IMR-90 (cell line): ENCODE measurements at regions not wholly inside any gene's neighbourhood (a gene's known extent, or its start where the extent isn't known, plus 50 kb on each side); places are given as distances from the start of the nearest gene placed in this dataset.

Source experiments
- ATAC-seq: fragments of 200-7000 bp; cut with Tn5 transposase; 2 replicates; pipeline ENCODE4 v1.9.1; 2020; ENCODE audit warnings: low read depth, mild to moderate bottlenecking, moderate library complexity
- BruUV-seq: library from RNA; stranded (reverse); fragments of 400-500 nt; replicated peaks from 2 replicates; lab custom pipeline; 2021; lab: Mats Ljungman, UMichigan
- CTCF ChIA-PET: fragments of 300-600 bp; formaldehyde crosslinking; extraction: SDS; loops from one replicate; lab custom pipeline; 2021; ENCODE audit warnings: antibody characterized with exemption; lab: Yijun Ruan, JAX
- POLR2A ChIA-PET: fragments of 300-600 bp; sonication (Branson Sonifier 250); formaldehyde crosslinking; loops from one replicate; lab custom pipeline; 2022; ENCODE audit warnings: antibody characterized with exemption; ENCODE audit not compliant: unreplicated experiment; lab: Charles Lee
- DNase-seq: peaks from one replicate; pipeline ENCODE4 v3.0.0; 2013
- H2AFZ ChIP-seq: replicated peaks from 2 replicates; pipeline ENCODE3; 2013; ENCODE audit warnings: low read length, mild to moderate bottlenecking; ENCODE audit not compliant: poor library complexity
- H2AK5ac ChIP-seq: 2 replicates; pipeline ENCODE4 v1.6.1; 2013; ENCODE audit warnings: low read depth, low read length, inconsistent platforms
- H2AK9ac ChIP-seq: replicated peaks from 2 replicates; pipeline ENCODE3; 2013; ENCODE audit warnings: mild to moderate bottlenecking, low read depth, low read length, moderate library complexity; ENCODE audit not compliant: poor library complexity
- H2BK120ac ChIP-seq: 2 replicates; pipeline ENCODE4 v1.6.1; 2013; ENCODE audit warnings: low read depth, low read length, inconsistent platforms
- H2BK15ac ChIP-seq: 3 replicates; pipeline ENCODE4 v1.6.1; 2013; ENCODE audit warnings: low read depth, low read length, inconsistent platforms
- H2BK20ac ChIP-seq: 2 replicates; pipeline ENCODE4 v1.6.1; 2013; ENCODE audit warnings: low read depth, mild to moderate bottlenecking, inconsistent platforms, low read length, moderate library complexity
- H2BK5ac ChIP-seq: 2 replicates; pipeline ENCODE4 v1.6.1; 2013; ENCODE audit warnings: mild to moderate bottlenecking, low read depth, low read length, inconsistent platforms; ENCODE audit not compliant: poor library complexity, severe bottlenecking
- H3K14ac ChIP-seq: replicated peaks from 2 replicates; pipeline ENCODE4 v1.6.1; 2013; ENCODE audit warnings: low read depth, low read length, inconsistent platforms
- H3K18ac ChIP-seq: 2 replicates; pipeline ENCODE4 v1.6.1; 2013; ENCODE audit warnings: low read depth, low read length, control low read depth
- H3K23ac ChIP-seq: 2 replicates; pipeline ENCODE4 v1.6.1; 2013; ENCODE audit warnings: low read depth, low read length, inconsistent platforms
- H3K27ac ChIP-seq: 2 replicates; pipeline ENCODE4 v1.5.1; 2013; ENCODE audit warnings: mild to moderate bottlenecking, control low read depth, low read length; ENCODE audit not compliant: insufficient read depth
- H3K27me3 ChIP-seq: 2 replicates; pipeline ENCODE4 v1.6.1; 2013; ENCODE audit warnings: low read length; ENCODE audit not compliant: control insufficient read depth, insufficient read depth
- H3K36me3 ChIP-seq: 2 replicates; pipeline ENCODE4 v1.6.1; 2013; ENCODE audit warnings: low read length, mixed read lengths; ENCODE audit not compliant: control insufficient read depth, insufficient read depth
- H3K4ac ChIP-seq: 2 replicates; pipeline ENCODE4 v1.6.1; 2013; ENCODE audit warnings: low read depth, low read length, inconsistent platforms
- H3K4me1 ChIP-seq: 2 replicates; pipeline ENCODE4 v1.6.1; 2013; ENCODE audit warnings: low read length, mixed read lengths; ENCODE audit not compliant: control insufficient read depth, insufficient read depth
- H3K4me2 ChIP-seq: 2 replicates; pipeline ENCODE4 v1.6.1; 2013; ENCODE audit warnings: low read depth, mild to moderate bottlenecking, control low read depth, low read length, moderate library complexity
- H3K4me3 ChIP-seq: 2 replicates; pipeline ENCODE4 v1.5.1; 2013; ENCODE audit warnings: low read depth, mild to moderate bottlenecking, control low read depth, low read length, moderate library complexity; ENCODE audit not compliant: insufficient read depth
- H3K56ac ChIP-seq: 2 replicates; pipeline ENCODE4 v1.6.1; 2013; ENCODE audit warnings: low read length, inconsistent platforms; ENCODE audit not compliant: insufficient read depth; ENCODE audit errors: extremely low read depth
- H3K79me1 ChIP-seq, 2 experiments: 2 replicates each; pipeline ENCODE4 v1.6.1; 2013; ENCODE audit warnings: low read length in 2 of 2, inconsistent platforms in 1 of 2, low read depth in 1 of 2
- H3K9ac ChIP-seq: 2 replicates; pipeline ENCODE4 v1.6.1; 2013; ENCODE audit warnings: low read depth, low read length, control low read depth
- H3K9me1 ChIP-seq: 2 replicates; pipeline ENCODE4 v1.6.1; 2013; ENCODE audit warnings: low read length, inconsistent platforms; ENCODE audit not compliant: insufficient read depth
- H3K9me3 ChIP-seq: 2 replicates; pipeline ENCODE4 v1.6.1; 2013; ENCODE audit warnings: low read length; ENCODE audit not compliant: control insufficient read depth, insufficient read depth
- H4K20me1 ChIP-seq: 2 replicates; pipeline ENCODE4 v1.6.1; 2013; ENCODE audit warnings: low read length, inconsistent platforms; ENCODE audit not compliant: insufficient read depth
- H4K5ac ChIP-seq: 2 replicates; pipeline ENCODE4 v1.6.1; 2013; ENCODE audit warnings: mild to moderate bottlenecking, low read depth, low read length, control low read depth
- H4K8ac ChIP-seq, 2 experiments: 2 replicates each; pipeline ENCODE4 v1.6.1; 2013; ENCODE audit warnings: low read depth in 2 of 2, low read length in 2 of 2, control low read depth in 1 of 2, inconsistent platforms in 1 of 2
- H4K91ac ChIP-seq: 2 replicates; pipeline ENCODE4 v1.6.1; 2013; ENCODE audit warnings: low read depth, low read length, inconsistent platforms; ENCODE audit not compliant: insufficient read depth
- BHLHE40 ChIP-seq: fragments of 150-350 bp; IDR thresholded peaks from 2 replicates; pipeline ENCODE4 v1.6.1; 2016; ENCODE audit warnings: mild to moderate bottlenecking, low read depth, low read length
- CEBPB ChIP-seq: IDR thresholded peaks from 2 replicates; pipeline ENCODE4 v1.6.1; 2012; ENCODE audit warnings: low read depth, low read length, improper control_type of control experiment
- FOS ChIP-seq: fragments of 150-350 bp; IDR thresholded peaks from 2 replicates; pipeline ENCODE4 v1.6.1; 2016; ENCODE audit warnings: low read depth, low read length
- MAFK ChIP-seq: IDR thresholded peaks from 2 replicates; pipeline ENCODE4 v1.6.1; 2012; ENCODE audit warnings: low read depth, low read length, improper control_type of control experiment
- MXI1 ChIP-seq: IDR thresholded peaks from 2 replicates; pipeline ENCODE4 v1.6.1; 2012; ENCODE audit warnings: low read depth, mild to moderate bottlenecking, low read length, moderate library complexity, borderline replicate concordance
- NFE2L2 ChIP-seq: fragments of 150-350 bp; IDR thresholded peaks from 2 replicates; pipeline ENCODE4 v1.6.1; 2016; ENCODE audit warnings: low read depth, mild to moderate bottlenecking, low read length
- RCOR1 ChIP-seq: IDR thresholded peaks from 2 replicates; pipeline ENCODE4 v1.6.1; 2012; ENCODE audit warnings: mild to moderate bottlenecking, low read length, improper control_type of control experiment; ENCODE audit not compliant: insufficient replicate concordance
- RFX5 ChIP-seq: IDR thresholded peaks from 2 replicates; pipeline ENCODE4 v1.8.0; 2012; ENCODE audit warnings: low read depth, mild to moderate bottlenecking, low read length, moderate library complexity
- SMC3 ChIP-seq: fragments of 150-350 bp; IDR thresholded peaks from 2 replicates; pipeline ENCODE4 v1.6.1; 2016; ENCODE audit warnings: low read depth, mild to moderate bottlenecking, antibody characterized with exemption, low read length, moderate library complexity
- WGBS, 2 experiments: methylation state at CpG; one replicate each; pipeline versions ENCODE4 v1.1.5 to v1.1.7; 2013; ENCODE audit warnings: missing lambda C conversion rate in 2 of 2; ENCODE audit not compliant: insufficient read length in 1 of 2; ENCODE audit errors: extremely low coverage in 2 of 2; 5-methylcytosine and 5-hydroxymethylcytosine counted together
- dilution Hi-C: fragments of 300-500 bp; cut with HindIII; formaldehyde crosslinking; loops from one replicate; pipeline ENCODE4 v1.14.3; 2018; ENCODE audit warnings: low sequenced_read_pairs; ENCODE audit not compliant: unreplicated experiment
- in situ Hi-C: fragments of 300-500 bp; cut with MboI; formaldehyde crosslinking; loops from 3 replicates; pipeline ENCODE4 v1.14.3; 2019; ENCODE audit warnings: low sequenced_read_pairs, inconsistent platforms, mixed read lengths
- intact Hi-C: fragments of 100-400 bp; cut with micrococcal nuclease; formaldehyde crosslinking; loops from 2 replicates; pipeline ENCODE4 v1.10.0; 2022
- TF ChIP-seq, protein P1 (sequence below): fragments of 150-350 bp; IDR thresholded peaks from 2 replicates; pipeline ENCODE4 v1.6.1; 2016; ENCODE audit warnings: low read depth, mild to moderate bottlenecking, low read length, moderate library complexity, borderline replicate concordance
- TF ChIP-seq, protein P2 (sequence below): fragments of 150-350 bp; IDR thresholded peaks from 2 replicates; pipeline ENCODE4 v1.6.1; 2017; ENCODE audit warnings: mild to moderate bottlenecking, antibody characterized with exemption, low read length, low read depth

DNA sequence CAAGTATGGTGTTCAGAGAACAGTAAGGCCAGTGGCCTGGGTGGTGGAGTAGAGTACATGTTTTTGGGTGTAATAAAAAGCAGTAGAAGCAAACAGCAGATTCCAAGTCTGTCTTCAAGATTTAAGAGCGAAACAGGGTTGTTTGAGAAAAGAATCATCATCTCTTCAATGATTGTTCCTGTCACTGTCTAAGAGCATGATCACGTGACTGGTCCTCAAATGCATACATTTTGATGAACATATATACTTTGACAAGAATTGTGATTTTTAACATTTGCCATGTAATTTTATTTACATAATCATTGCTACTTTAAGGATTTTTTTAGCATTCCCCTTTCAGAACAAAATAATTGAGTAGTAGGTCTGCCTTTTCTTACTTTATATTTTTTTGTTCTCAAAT lies 252.6 kb upstream of the GPR101 start:
- in situ Hi-C loops: no loop called here
- H3K9ac ChIP-seq: no peak overlapping the region
- H3K27me3 ChIP-seq: no peaks in the 10 kb centered on the region
- ChIA-PET CTCF (no interaction called here), POLR2A (no interaction called here)
- H2AK5ac ChIP-seq: no peak overlapping the region
- H3K36me3 ChIP-seq: no peaks in the 10 kb centered on the region
- H4K20me1 ChIP-seq: no peaks in the 10 kb centered on the region
- TF ChIP-seq, protein P1, sequence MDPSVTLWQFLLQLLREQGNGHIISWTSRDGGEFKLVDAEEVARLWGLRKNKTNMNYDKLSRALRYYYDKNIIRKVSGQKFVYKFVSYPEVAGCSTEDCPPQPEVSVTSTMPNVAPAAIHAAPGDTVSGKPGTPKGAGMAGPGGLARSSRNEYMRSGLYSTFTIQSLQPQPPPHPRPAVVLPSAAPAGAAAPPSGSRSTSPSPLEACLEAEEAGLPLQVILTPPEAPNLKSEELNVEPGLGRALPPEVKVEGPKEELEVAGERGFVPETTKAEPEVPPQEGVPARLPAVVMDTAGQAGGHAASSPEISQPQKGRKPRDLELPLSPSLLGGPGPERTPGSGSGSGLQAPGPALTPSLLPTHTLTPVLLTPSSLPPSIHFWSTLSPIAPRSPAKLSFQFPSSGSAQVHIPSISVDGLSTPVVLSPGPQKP: no peak
- TF ChIP-seq FOS (no peak), SMC3 (no peak), MAFK (no peak), CEBPB (no peak), RCOR1 (no peak), BHLHE40 (no peak), RFX5 (no peak), NFE2L2 (no peak), MXI1 (no peak)
- TF ChIP-seq, protein P2, sequence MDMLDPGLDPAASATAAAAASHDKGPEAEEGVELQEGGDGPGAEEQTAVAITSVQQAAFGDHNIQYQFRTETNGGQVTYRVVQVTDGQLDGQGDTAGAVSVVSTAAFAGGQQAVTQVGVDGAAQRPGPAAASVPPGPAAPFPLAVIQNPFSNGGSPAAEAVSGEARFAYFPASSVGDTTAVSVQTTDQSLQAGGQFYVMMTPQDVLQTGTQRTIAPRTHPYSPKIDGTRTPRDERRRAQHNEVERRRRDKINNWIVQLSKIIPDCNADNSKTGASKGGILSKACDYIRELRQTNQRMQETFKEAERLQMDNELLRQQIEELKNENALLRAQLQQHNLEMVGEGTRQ: no peak; the same call in 1 of the 2 replicates
- H2BK120ac ChIP-seq: no peak overlapping the region
- no peak overlapping the region for H2BK20ac ChIP-seq
- H3K4me2 ChIP-seq: no peak overlapping the region
- H3K27ac ChIP-seq: no peak overlapping the region
- DNase-seq: no peak
- H2BK15ac ChIP-seq: no peak overlapping the region
- no TSS peak for BruUV-seq
- H3K9me1 ChIP-seq: no peaks in the 10 kb centered on the region
- no peak overlapping the region for H2BK5ac ChIP-seq
- no peak overlapping the region for H4K91ac ChIP-seq
- H2AK9ac ChIP-seq: no peak overlapping the region
- H4K5ac ChIP-seq: no peak overlapping the region
- dilution Hi-C loops: no loop called here
- no peak overlapping the region for H2AFZ ChIP-seq
- WGBS, 2 experiments: no CpG with 5 or more reads among the region's 2 CpGs
- no peak overlapping the region for H3K23ac ChIP-seq
- H3K79me1 ChIP-seq: no peaks in the 10 kb centered on the region
- no peaks in the 10 kb centered on the region for H3K9me3 ChIP-seq
- ATAC-seq: no peak
- H3K14ac ChIP-seq: no peak overlapping the region
- H3K18ac ChIP-seq: no peak overlapping the region
- no peak overlapping the region for H3K4me3 ChIP-seq
- no peak overlapping the region for H3K56ac ChIP-seq
- intact Hi-C loops: no loop called here
- H3K4ac ChIP-seq: no peak overlapping the region
- no peaks in the 10 kb centered on the region for H3K4me1 ChIP-seq
- H4K8ac ChIP-seq: no peak overlapping the region
